ENCODE measurements at regions not wholly inside any gene's neighbourhood (a gene's known extent, or its start where the extent isn't known, plus 50 kb on each side); places are given as distances from the start of the nearest gene placed in this dataset.

- intact Hi-C loops (cut with micrococcal nuclease) = no loop called here
- DNase-seq (ENCODE audit: unreplicated experiment) = no peak
- CTCF ChIA-PET = no interaction called here
- no peak overlapping the region for H3K4me3 Mint-ChIP-seq (ENCODE audit: unreplicated experiment)
- H3K27me3 Mint-ChIP-seq (ENCODE audit: insufficient read depth, unreplicated experiment) = no peaks in the 10 kb centered on the region
- BruUV-seq (replicated peaks) = no TSS peak
- no peak overlapping the region for H3K27ac Mint-ChIP-seq (ENCODE audit: low read depth, unreplicated experiment)
- H3K36me3 Mint-ChIP-seq (ENCODE audit: insufficient read depth, unreplicated experiment) = peaks cover 6% of the 10 kb centered on the region
- H3K4me1 Mint-ChIP-seq (ENCODE audit: insufficient read depth, unreplicated experiment) = no peaks in the 10 kb centered on the region
- H3K9me3 Mint-ChIP-seq (ENCODE audit: unreplicated experiment) = no peaks in the 10 kb centered on the region
- POLR2A ChIA-PET = interaction anchor here (0.6 kb wide), 1 partner anchor 492 kb away, joined by 3 read pairs; no protein-coding TSS in a partner anchor
- no peak for TF ChIP-seq CTCF (IDR thresholded peaks at IDR 0.05; ENCODE audit: unreplicated experiment)
Observed at GRCh38 chr6:48197941-48198340, 86.9 kb upstream of the PTCHD4 start.

DNA sequence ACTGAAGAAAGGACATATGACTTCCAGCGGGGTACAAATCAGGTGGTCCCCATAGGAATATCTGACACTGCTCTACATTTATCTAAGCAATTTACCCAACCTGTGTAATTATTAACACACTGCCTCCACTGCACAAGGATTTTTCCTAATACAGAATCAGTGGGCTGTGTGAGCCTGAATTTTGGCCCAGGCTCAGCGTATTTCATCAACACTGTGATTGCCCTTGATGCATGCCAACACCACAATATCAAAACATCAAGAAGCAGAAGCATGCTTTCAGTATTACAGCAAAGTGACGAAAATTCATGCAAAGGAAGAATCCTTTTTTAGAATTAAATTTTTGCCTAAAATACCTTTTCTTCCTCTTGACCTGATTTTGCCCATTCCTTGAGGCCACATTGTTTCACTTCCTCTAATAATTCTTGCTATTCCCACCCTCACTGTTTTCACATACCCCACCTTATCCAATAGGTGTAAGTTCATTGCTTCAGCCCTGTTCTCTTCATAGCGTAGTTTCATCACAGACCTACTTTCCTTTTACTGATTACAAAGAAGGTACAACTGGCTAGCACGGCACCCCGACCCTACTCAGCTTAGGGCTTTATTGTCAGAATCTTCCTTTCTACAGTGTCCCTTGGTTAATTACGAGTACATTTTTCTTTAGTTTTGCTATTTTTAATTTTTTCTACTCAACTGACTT lies 83.7 kb upstream of the PTCHD4 start:
- Mint-ChIP-seq H3K4me3 (ENCODE audit: unreplicated experiment) (no peak overlapping the region), H3K27ac (ENCODE audit: low read depth, unreplicated experiment) (no peak overlapping the region), H3K36me3 (ENCODE audit: insufficient read depth, unreplicated experiment) (peaks cover 6% of the 10 kb centered on the region), H3K27me3 (ENCODE audit: insufficient read depth, unreplicated experiment) (no peaks in the 10 kb centered on the region), H3K4me1 (ENCODE audit: insufficient read depth, unreplicated experiment) (no peaks in the 10 kb centered on the region), H3K9me3 (ENCODE audit: unreplicated experiment) (no peaks in the 10 kb centered on the region)
- POLR2A ChIA-PET = no interaction called here
- intact Hi-C loops (cut with micrococcal nuclease) = no loop called here
- CTCF ChIA-PET = interaction anchor here (0.7 kb wide), 1 partner anchor 1257 kb away, joined by 3 read pairs; no protein-coding TSS in a partner anchor
- no TSS peak for BruUV-seq (replicated peaks)
- no peak for DNase-seq (ENCODE audit: unreplicated experiment)
- no peak for TF ChIP-seq CTCF (IDR thresholded peaks at IDR 0.05; ENCODE audit: unreplicated experiment)

DNA sequence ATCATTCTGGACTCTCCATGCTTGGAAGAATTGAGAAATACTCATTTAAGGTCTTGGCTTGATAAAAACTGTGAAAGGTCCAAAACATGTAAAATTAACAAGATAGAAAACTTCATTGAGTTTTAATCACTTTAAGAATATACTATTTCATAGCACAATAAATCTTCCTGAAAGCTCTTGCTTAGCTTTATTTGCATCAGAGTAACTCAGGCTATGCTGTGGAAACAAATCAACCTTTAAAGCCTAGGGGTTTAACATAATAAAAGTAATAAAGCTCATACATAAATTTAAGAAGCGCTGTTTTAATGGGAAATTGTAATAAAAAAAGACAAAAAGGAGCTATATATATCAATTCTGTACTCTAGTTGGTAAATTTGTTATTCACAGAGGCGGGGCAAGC lies 77.2 kb upstream of the PTCHD4 start:
- ChIA-PET CTCF (interaction anchor here (0.6 to 0.9 kb wide), 2 partner anchors 26 to 471 kb away, joined by 3 to 4 read pairs; no protein-coding TSS in a partner anchor), POLR2A (no interaction called here)
- H3K4me1 Mint-ChIP-seq (ENCODE audit: insufficient read depth, unreplicated experiment) = peaks cover 5% of the 10 kb centered on the region
- H3K27me3 Mint-ChIP-seq (ENCODE audit: insufficient read depth, unreplicated experiment) = no peaks in the 10 kb centered on the region
- intact Hi-C loops (cut with micrococcal nuclease) = no loop called here
- peaks cover under 1% of the 10 kb centered on the region for H3K36me3 Mint-ChIP-seq (ENCODE audit: insufficient read depth, unreplicated experiment)
- TF ChIP-seq CTCF (IDR thresholded peaks at IDR 0.05; ENCODE audit: unreplicated experiment) = no peak
- H3K9me3 Mint-ChIP-seq (ENCODE audit: unreplicated experiment) = no peaks in the 10 kb centered on the region
- DNase-seq (ENCODE audit: unreplicated experiment) = no peak
- no TSS peak for BruUV-seq (replicated peaks)
- H3K4me3 Mint-ChIP-seq (ENCODE audit: unreplicated experiment) = no peak overlapping the region
- H3K27ac Mint-ChIP-seq (ENCODE audit: low read depth, unreplicated experiment) = no peak overlapping the region

DNA sequence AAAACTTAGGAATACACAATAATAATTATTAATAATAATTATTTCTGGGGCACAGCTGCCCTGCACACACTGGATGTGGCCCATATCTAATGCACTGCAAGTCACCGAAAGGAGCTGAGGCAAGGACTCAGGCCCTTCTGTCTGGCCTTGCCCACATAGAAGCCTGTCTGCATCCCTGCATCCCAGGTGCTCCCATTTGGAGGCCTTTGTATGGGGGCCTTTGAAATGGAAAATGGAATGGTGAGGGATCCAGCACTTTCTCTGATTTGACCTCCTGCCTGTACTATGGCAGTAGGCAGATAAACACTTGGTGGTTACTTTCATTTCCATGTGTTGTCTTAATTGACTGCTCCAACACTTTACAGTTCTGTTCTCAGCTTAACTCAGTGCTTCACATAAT lies 75.7 kb upstream of the PTCHD4 start:
- no peak for TF ChIP-seq CTCF (IDR thresholded peaks at IDR 0.05; ENCODE audit: unreplicated experiment)
- Mint-ChIP-seq H3K9me3 (ENCODE audit: unreplicated experiment) (no peaks in the 10 kb centered on the region), H3K36me3 (ENCODE audit: insufficient read depth, unreplicated experiment) (no peaks in the 10 kb centered on the region), H3K4me1 (ENCODE audit: insufficient read depth, unreplicated experiment) (peaks cover 5% of the 10 kb centered on the region), H3K27me3 (ENCODE audit: insufficient read depth, unreplicated experiment) (no peaks in the 10 kb centered on the region), H3K4me3 (ENCODE audit: unreplicated experiment) (no peak overlapping the region), H3K27ac (ENCODE audit: low read depth, unreplicated experiment) (no peak overlapping the region)
- intact Hi-C loops (cut with micrococcal nuclease) = no loop called here
- no peak for DNase-seq (ENCODE audit: unreplicated experiment)
- no TSS peak for BruUV-seq (replicated peaks)
- POLR2A ChIA-PET = interaction anchor here (0.7 kb wide), 1 partner anchor 9 kb away, joined by 3 read pairs; no protein-coding TSS in a partner anchor
- CTCF ChIA-PET = no interaction called here

Data from MCF 10A (cell line).